ENCODE measurements at regions not wholly inside any gene's neighbourhood (a gene's known extent, or its start where the extent isn't known, plus 50 kb on each side); places are given as distances from the start of the nearest gene placed in this dataset.

DNA sequence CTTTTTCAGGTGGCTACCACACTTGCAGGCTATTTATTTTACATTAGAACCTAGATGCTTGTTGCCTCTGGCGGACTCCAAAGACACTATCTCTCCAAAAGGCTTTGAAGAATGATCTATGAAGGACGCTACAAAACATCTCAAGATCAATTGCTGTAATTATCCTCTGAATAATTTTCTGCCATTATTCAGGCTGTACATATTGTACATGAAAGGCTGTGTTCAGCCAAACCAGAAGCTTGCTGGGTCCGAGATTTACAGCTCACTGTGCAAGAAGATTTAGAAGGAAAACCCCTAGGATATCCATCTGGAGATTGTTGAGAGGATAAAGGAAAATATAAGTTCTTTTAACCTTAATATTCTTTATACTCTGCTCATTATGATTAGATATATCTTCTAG lies 523.6 kb upstream of the PLXNA2 start:
- ChIA-PET CTCF (ENCODE audit: unreplicated experiment) (no interaction called here), POLR2A (interaction anchor here (0.5 kb wide), 1 partner anchor 319 kb away, joined by 3 read pairs; no protein-coding TSS in a partner anchor)
- H3K4me2 ChIP-seq (ENCODE audit: low read length): no peak overlapping the region
- no peaks in the 10 kb centered on the region for H3K36me3 ChIP-seq (ENCODE audit: insufficient read depth, low read length)
- no peak overlapping the region for H2AFZ ChIP-seq (ENCODE audit: low read length)
- no peaks in the 10 kb centered on the region for H3K9me2 ChIP-seq (ENCODE audit: insufficient read depth, low read length)
- no peak overlapping the region for H3K27ac ChIP-seq (ENCODE audit: low read depth, low read length, poor library complexity, severe bottlenecking)
- no peaks in the 10 kb centered on the region for H4K20me1 ChIP-seq (ENCODE audit: insufficient read depth, low read length)
- no peak for DNase-seq (ENCODE audit: low spot score)
- no peak overlapping the region for H3K4me3 ChIP-seq (ENCODE audit: low read depth, low read length, poor library complexity, severe bottlenecking)
- BruUV-seq (replicated peaks): no TSS peak
- H3K9me3 ChIP-seq (ENCODE audit: low read length): no peaks in the 10 kb centered on the region
- intact Hi-C loops (cut with micrococcal nuclease; ENCODE audit: unreplicated experiment): no loop called here
- TF ChIP-seq CTCF (conservative IDR thresholded peaks at IDR 0.05; ENCODE audit: low read length) (no peak), EZH2phosphoT487 (IDR thresholded peaks at IDR 0.05; ENCODE audit: borderline replicate concordance, low read depth, low read length) (no peak)
- no peaks in the 10 kb centered on the region for H3K4me1 ChIP-seq (ENCODE audit: insufficient read depth, low read length, poor library complexity, severe bottlenecking)
- H3K79me2 ChIP-seq (ENCODE audit: insufficient read depth, low read depth, low read length): no peaks in the 10 kb centered on the region

GRCh38 chr1:208772891-208773290 lies 528.7 kb upstream of the PLXNA2 start:
- no peak for DNase-seq (ENCODE audit: low spot score)
- H4K20me1 ChIP-seq (ENCODE audit: insufficient read depth, low read length): no peaks in the 10 kb centered on the region
- H3K9me3 ChIP-seq (ENCODE audit: low read length): no peaks in the 10 kb centered on the region
- H3K79me2 ChIP-seq (ENCODE audit: insufficient read depth, low read depth, low read length): no peaks in the 10 kb centered on the region
- H3K9me2 ChIP-seq (ENCODE audit: insufficient read depth, low read length): no peaks in the 10 kb centered on the region
- no peak overlapping the region for H2AFZ ChIP-seq (ENCODE audit: low read length)
- H3K4me1 ChIP-seq (ENCODE audit: insufficient read depth, low read length, poor library complexity, severe bottlenecking): no peaks in the 10 kb centered on the region
- no peak overlapping the region for H3K4me3 ChIP-seq (ENCODE audit: low read depth, low read length, poor library complexity, severe bottlenecking)
- CTCF ChIA-PET (ENCODE audit: unreplicated experiment): no interaction called here
- no peak overlapping the region for H3K27ac ChIP-seq (ENCODE audit: low read depth, low read length, poor library complexity, severe bottlenecking)
- intact Hi-C loops (cut with micrococcal nuclease; ENCODE audit: unreplicated experiment): no loop called here
- H3K36me3 ChIP-seq (ENCODE audit: insufficient read depth, low read length): no peaks in the 10 kb centered on the region
- BruUV-seq (replicated peaks): no TSS peak
- H3K4me2 ChIP-seq (ENCODE audit: low read length): no peak overlapping the region
- TF ChIP-seq CTCF (conservative IDR thresholded peaks at IDR 0.05; ENCODE audit: low read length) (no peak), EZH2phosphoT487 (IDR thresholded peaks at IDR 0.05; ENCODE audit: borderline replicate concordance, low read depth, low read length) (no peak)
- POLR2A ChIA-PET: interaction anchor here (0.6 kb wide), 1 partner anchor 36 kb away, joined by 4 read pairs; no protein-coding TSS in a partner anchor

DNA sequence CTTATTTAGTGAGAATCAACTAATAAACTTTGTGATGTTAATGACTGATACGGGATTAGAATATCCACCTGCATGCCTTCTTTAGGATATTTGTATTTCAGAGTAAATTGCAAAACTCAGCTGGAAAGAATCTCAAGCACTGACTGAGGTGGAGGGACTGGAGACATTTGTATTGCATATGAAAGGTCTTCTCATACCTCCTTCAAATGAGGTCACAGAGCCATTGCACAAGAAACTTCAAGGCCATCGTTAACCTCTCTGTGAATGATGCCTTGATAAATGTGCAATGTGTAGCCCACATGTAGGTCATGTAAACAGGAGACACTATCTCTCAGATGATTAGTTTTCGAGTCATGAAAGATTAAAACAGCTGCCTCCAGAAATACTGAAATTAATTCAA lies 531.7 kb upstream of the PLXNA2 start:
- DNase-seq (ENCODE audit: low spot score): no peak
- ChIA-PET CTCF (ENCODE audit: unreplicated experiment) (no interaction called here), POLR2A (no interaction called here)
- Histone ChIP-seq H3K4me1 (ENCODE audit: insufficient read depth, low read length, poor library complexity, severe bottlenecking) (no peaks in the 10 kb centered on the region), H3K27ac (ENCODE audit: low read depth, low read length, poor library complexity, severe bottlenecking) (no peak overlapping the region), H3K36me3 (ENCODE audit: insufficient read depth, low read length) (no peaks in the 10 kb centered on the region), H3K4me2 (ENCODE audit: low read length) (no peak overlapping the region), H3K4me3 (ENCODE audit: low read depth, low read length, poor library complexity, severe bottlenecking) (no peak overlapping the region), H3K79me2 (ENCODE audit: insufficient read depth, low read depth, low read length) (no peaks in the 10 kb centered on the region), H2AFZ (ENCODE audit: low read length) (no peak overlapping the region), H3K9me3 (ENCODE audit: low read length) (no peaks in the 10 kb centered on the region), H4K20me1 (ENCODE audit: insufficient read depth, low read length) (no peaks in the 10 kb centered on the region), H3K9me2 (ENCODE audit: insufficient read depth, low read length) (no peaks in the 10 kb centered on the region)
- no peak for TF ChIP-seq EZH2phosphoT487 (IDR thresholded peaks at IDR 0.05; ENCODE audit: borderline replicate concordance, low read depth, low read length)
- no peak for TF ChIP-seq CTCF (conservative IDR thresholded peaks at IDR 0.05; ENCODE audit: low read length)
- intact Hi-C loops (cut with micrococcal nuclease; ENCODE audit: unreplicated experiment): no loop called here
- no TSS peak for BruUV-seq (replicated peaks)
